ENCODE measurements at regions not wholly inside any gene's neighbourhood (a gene's known extent, or its start where the extent isn't known, plus 50 kb on each side); places are given as distances from the start of the nearest gene placed in this dataset.
A peak's percentile ranks its signal among the peaks of the same experiment; 100 is the strongest.

GRCh38 chr12:21713133-21713532 lies 55.5 kb upstream of the LDHB start:
- intact Hi-C loops (cut with DNase I): loop anchor here (10.0 kb wide), 1 partner anchor 52 kb away; no protein-coding TSS in a partner anchor
- no peak for ATAC-seq (ENCODE audit: poor library complexity)

GRCh38 chr12:21710958-21711775 lies 53.5 kb upstream of the LDHB start:
- ATAC-seq (ENCODE audit: poor library complexity) (peak; percentile 71), DNase-seq (no peak)
- intact Hi-C loops (cut with DNase I): loop anchor here (10.0 kb wide), 1 partner anchor 54 kb away; no protein-coding TSS in a partner anchor

More at GRCh38 chr12:21713133-21713532, 55.5 kb upstream of the LDHB start:
- DNase-seq: no peak
